ENCODE measurements at regions not wholly inside any gene's neighbourhood (a gene's known extent, or its start where the extent isn't known, plus 50 kb on each side); places are given as distances from the start of the nearest gene placed in this dataset.
"Not testable (repeated sequence)": the region's sequence is repeated elsewhere in the genome, so short reads cannot be mapped to it uniquely, and the experiment has no call there.

- no peak for DNase-seq (ENCODE audit: low read depth in 2 of 2, low spot score in 1 of 2)
These were observed 238.6 kb downstream of the MID1IP1 start for GRCh38 chrX:39039890-39040289.

- no peak for DNase-seq (ENCODE audit: low read depth in 2 of 2, low spot score in 1 of 2)
These were observed 242.7 kb downstream of the MID1IP1 start for GRCh38 chrX:39043838-39044550.

GRCh38 chrX:39047174-39047573, 245.9 kb downstream of the MID1IP1 start:
- DNase-seq (ENCODE audit: low read depth in 2 of 2, low spot score in 1 of 2): no peak

GRCh38 chrX:39049975-39050374, 248.7 kb downstream of the MID1IP1 start:
- no peak for DNase-seq (ENCODE audit: low read depth in 2 of 2, low spot score in 1 of 2)

- no peak for DNase-seq (ENCODE audit: low read depth in 2 of 2, low spot score in 1 of 2)
These were observed 249.2 kb downstream of the MID1IP1 start for GRCh38 chrX:39050427-39050826.

- no peak for DNase-seq (ENCODE audit: low read depth in 2 of 2, low spot score in 1 of 2)
These were observed 251.5 kb downstream of the MID1IP1 start for GRCh38 chrX:39052751-39053150.

- no peak for DNase-seq (ENCODE audit: low read depth in 2 of 2, low spot score in 1 of 2)
These were observed 257.5 kb downstream of the MID1IP1 start for GRCh38 chrX:39058724-39059123.

- DNase-seq (ENCODE audit: low read depth in 2 of 2, low spot score in 1 of 2): no peak
These were observed 258.6 kb downstream of the MID1IP1 start for GRCh38 chrX:39059866-39060265.

GRCh38 chrX:39063037-39063436, 261.8 kb downstream of the MID1IP1 start:
- no peak for DNase-seq (ENCODE audit: low read depth in 2 of 2, low spot score in 1 of 2)

- no peak for DNase-seq (ENCODE audit: low read depth in 2 of 2, low spot score in 1 of 2)
These were observed 262.4 kb downstream of the MID1IP1 start for GRCh38 chrX:39063702-39064101.

- DNase-seq (ENCODE audit: low read depth in 2 of 2, low spot score in 1 of 2): no peak
These were observed 264.0 kb downstream of the MID1IP1 start for GRCh38 chrX:39065051-39065871.

GRCh38 chrX:39067866-39068265, 266.6 kb downstream of the MID1IP1 start:
- DNase-seq (ENCODE audit: low read depth in 2 of 2, low spot score in 1 of 2): no peak

- DNase-seq (ENCODE audit: low read depth in 2 of 2, low spot score in 1 of 2): not testable (repeated sequence)
These were observed 267.4 kb downstream of the MID1IP1 start for GRCh38 chrX:39068634-39069033.

GRCh38 chrX:39070009-39070408, 268.8 kb downstream of the MID1IP1 start:
- no peak for DNase-seq (ENCODE audit: low read depth in 2 of 2, low spot score in 1 of 2)

GRCh38 chrX:39073131-39073530, 271.9 kb downstream of the MID1IP1 start:
- no peak for DNase-seq (ENCODE audit: low read depth in 2 of 2, low spot score in 1 of 2)

- DNase-seq (ENCODE audit: low read depth in 2 of 2, low spot score in 1 of 2): no peak
These were observed 295.3 kb downstream of the MID1IP1 start for GRCh38 chrX:39096599-39096998.

GRCh38 chrX:39104745-39105144, 303.5 kb downstream of the MID1IP1 start:
- no peak for DNase-seq (ENCODE audit: low read depth in 2 of 2, low spot score in 1 of 2)

GRCh38 chrX:39112143-39112542, 310.9 kb downstream of the MID1IP1 start:
- no peak for DNase-seq (ENCODE audit: low read depth in 2 of 2, low spot score in 1 of 2)

- no peak for DNase-seq (ENCODE audit: low read depth in 2 of 2, low spot score in 1 of 2)
These were observed 313.9 kb downstream of the MID1IP1 start for GRCh38 chrX:39115166-39115565.

- DNase-seq (ENCODE audit: low read depth in 2 of 2, low spot score in 1 of 2): no peak
These were observed 315.8 kb downstream of the MID1IP1 start for GRCh38 chrX:39117101-39117500.

GRCh38 chrX:39121903-39122302, 320.6 kb downstream of the MID1IP1 start:
- no peak for DNase-seq (ENCODE audit: low read depth in 2 of 2, low spot score in 1 of 2)

GRCh38 chrX:39125834-39126233, 324.6 kb downstream of the MID1IP1 start:
- DNase-seq (ENCODE audit: low read depth in 2 of 2, low spot score in 1 of 2): no peak

GRCh38 chrX:39133971-39134370, 332.7 kb downstream of the MID1IP1 start:
- no peak for DNase-seq (ENCODE audit: low read depth in 2 of 2, low spot score in 1 of 2)
